ENCODE measurements at regions not wholly inside any gene's neighbourhood (a gene's known extent, or its start where the extent isn't known, plus 50 kb on each side); places are given as distances from the start of the nearest gene placed in this dataset.

GRCh38 chr7:31398815-31399214 is 58.3 kb upstream of the NEUROD6 start:
- no peak for DNase-seq (ENCODE audit: low spot score)

- no peak for DNase-seq (ENCODE audit: low spot score)
Observed at GRCh38 chr7:31407178-31407676, 66.7 kb upstream of the NEUROD6 start.

- no peak for DNase-seq (ENCODE audit: low spot score)
Observed at GRCh38 chr7:31408140-31408729, 67.7 kb upstream of the NEUROD6 start.

- no peak for DNase-seq (ENCODE audit: low spot score)
Observed at GRCh38 chr7:31410265-31410664, 69.7 kb upstream of the NEUROD6 start.

GRCh38 chr7:31411416-31411815 is 70.9 kb upstream of the NEUROD6 start:
- no peak for DNase-seq (ENCODE audit: low spot score)

GRCh38 chr7:31413766-31414165 is 73.2 kb upstream of the NEUROD6 start:
- no peak for DNase-seq (ENCODE audit: low spot score)

- DNase-seq (ENCODE audit: low spot score) = no peak
Observed at GRCh38 chr7:31416381-31416870, 75.9 kb upstream of the NEUROD6 start.

- no peak for DNase-seq (ENCODE audit: low spot score)
Observed at GRCh38 chr7:31418928-31419327, 78.4 kb upstream of the NEUROD6 start.

GRCh38 chr7:31419505-31420055 is 79.1 kb upstream of the NEUROD6 start:
- no peak for DNase-seq (ENCODE audit: low spot score)

GRCh38 chr7:31420948-31421347 is 80.4 kb upstream of the NEUROD6 start:
- no peak for DNase-seq (ENCODE audit: low spot score)

GRCh38 chr7:31421607-31422006 is 81.1 kb upstream of the NEUROD6 start:
- no peak for DNase-seq (ENCODE audit: low spot score)

- DNase-seq (ENCODE audit: low spot score) = no peak
Observed at GRCh38 chr7:31423994-31424393, 83.5 kb upstream of the NEUROD6 start.

- no peak for DNase-seq (ENCODE audit: low spot score)
Observed at GRCh38 chr7:31432176-31432575, 81.7 kb upstream of the ITPRID1 start.

- no peak for DNase-seq (ENCODE audit: low spot score)
Observed at GRCh38 chr7:31432836-31433340, 81.0 kb upstream of the ITPRID1 start.

- DNase-seq (ENCODE audit: low spot score) = no peak
Observed at GRCh38 chr7:31437250-31437865, 76.5 kb upstream of the ITPRID1 start.

- DNase-seq (ENCODE audit: low spot score) = no peak
Observed at GRCh38 chr7:31439165-31439564, 74.7 kb upstream of the ITPRID1 start.

- no peak for DNase-seq (ENCODE audit: low spot score)
Observed at GRCh38 chr7:31440511-31440910, 73.4 kb upstream of the ITPRID1 start.

- no peak for DNase-seq (ENCODE audit: low spot score)
Observed at GRCh38 chr7:31442626-31443025, 71.3 kb upstream of the ITPRID1 start.

GRCh38 chr7:31443457-31443856 is 70.4 kb upstream of the ITPRID1 start:
- DNase-seq (ENCODE audit: low spot score) = peak; percentile 70

GRCh38 chr7:31444196-31444595 is 69.7 kb upstream of the ITPRID1 start:
- no peak for DNase-seq (ENCODE audit: low spot score)

GRCh38 chr7:31445686-31446355 is 68.1 kb upstream of the ITPRID1 start:
- DNase-seq (ENCODE audit: low spot score) = no peak

GRCh38 chr7:31448649-31449048 is 65.2 kb upstream of the ITPRID1 start:
- no peak for DNase-seq (ENCODE audit: low spot score)

GRCh38 chr7:31455844-31456243 is 58.0 kb upstream of the ITPRID1 start:
- DNase-seq (ENCODE audit: low spot score) = no peak

Data from cerebellar cortex (tissue), 1 donor.